ENCODE measurements at regions not wholly inside any gene's neighbourhood (a gene's known extent, or its start where the extent isn't known, plus 50 kb on each side); places are given as distances from the start of the nearest gene placed in this dataset.

DNA sequence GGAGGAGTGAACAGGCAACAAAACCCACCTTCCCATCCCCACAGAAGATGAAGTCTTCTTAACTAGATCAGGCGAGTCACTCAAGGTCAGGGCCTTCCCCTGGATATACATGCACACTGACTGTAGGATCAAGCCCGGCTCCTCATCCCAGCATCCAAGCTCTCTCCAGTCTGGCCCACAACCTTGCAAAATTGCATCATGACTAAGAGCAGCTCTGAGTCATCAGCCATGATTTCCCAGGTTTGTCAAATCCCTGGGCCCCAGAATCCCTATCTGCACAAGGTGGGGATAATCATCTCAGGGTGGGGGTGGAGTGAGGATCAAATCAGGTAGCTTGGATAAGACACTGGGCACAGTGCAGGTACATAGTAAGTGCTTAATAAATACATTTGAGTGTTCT, 199.3 kb upstream of the GRIK3 start:
- CTCF ChIA-PET = interaction anchor here (0.8 kb wide), 1 partner anchor 45 kb away, joined by 3 read pairs; no protein-coding TSS in a partner anchor
- no peaks in the 10 kb centered on the region for H3K36me3 ChIP-seq (ENCODE audit: control insufficient read depth in 2 of 2, extremely low read depth in 1 of 2, insufficient read depth in 2 of 2, low read length in 2 of 2)
- no peak overlapping the region for H2AFZ ChIP-seq (ENCODE audit: low read depth, low read length)
- POLR2A ChIA-PET = no interaction called here
- DNase-seq (ENCODE audit: low read depth, low spot score) (no peak), FAIRE-seq (no peak)
- no peaks in the 10 kb centered on the region for H3K9me1 ChIP-seq (replicated peaks; ENCODE audit: control insufficient read depth, extremely low read depth, insufficient read depth, low read length)
- H3K4me3 ChIP-seq (replicated peaks in 1 of 3; ENCODE audit: insufficient read depth in 1 of 3, low read depth in 1 of 3, low read length in 3 of 3) = no peak overlapping the region
- H3K9me3 ChIP-seq (replicated peaks; ENCODE audit: control insufficient read depth, insufficient read depth, low read length) = no peaks in the 10 kb centered on the region
- H3K9ac ChIP-seq (replicated peaks; ENCODE audit: extremely low read depth, insufficient read depth, low read length) = no peak overlapping the region
- no peak for TF ChIP-seq POLR2AphosphoS5 (IDR thresholded peaks at IDR 0.05; ENCODE audit: insufficient read depth, low read depth, low read length)
- TF ChIP-seq MYC (IDR thresholded peaks at IDR 0.05; ENCODE audit: low read depth, low read length) = no peak
- TF ChIP-seq FOS (IDR thresholded peaks at IDR 0.05; ENCODE audit: borderline replicate concordance, insufficient read depth, low read length) = no peak
- TF ChIP-seq POLR2A (IDR thresholded peaks at IDR 0.05; ENCODE audit: low read depth, low read length) = no peak
- no peak for TF ChIP-seq GATA2 (IDR thresholded peaks at IDR 0.05; ENCODE audit: insufficient read depth, insufficient read length, low read depth, low read length)
- TF ChIP-seq EZH2 (IDR thresholded peaks at IDR 0.05; ENCODE audit: borderline replicate concordance, low read depth, low read length, severe bottlenecking) = no peak
- no peak for TF ChIP-seq JUN (IDR thresholded peaks at IDR 0.05; ENCODE audit: borderline replicate concordance, insufficient read depth, insufficient read length, low read depth)
- TF ChIP-seq, protein P1, sequence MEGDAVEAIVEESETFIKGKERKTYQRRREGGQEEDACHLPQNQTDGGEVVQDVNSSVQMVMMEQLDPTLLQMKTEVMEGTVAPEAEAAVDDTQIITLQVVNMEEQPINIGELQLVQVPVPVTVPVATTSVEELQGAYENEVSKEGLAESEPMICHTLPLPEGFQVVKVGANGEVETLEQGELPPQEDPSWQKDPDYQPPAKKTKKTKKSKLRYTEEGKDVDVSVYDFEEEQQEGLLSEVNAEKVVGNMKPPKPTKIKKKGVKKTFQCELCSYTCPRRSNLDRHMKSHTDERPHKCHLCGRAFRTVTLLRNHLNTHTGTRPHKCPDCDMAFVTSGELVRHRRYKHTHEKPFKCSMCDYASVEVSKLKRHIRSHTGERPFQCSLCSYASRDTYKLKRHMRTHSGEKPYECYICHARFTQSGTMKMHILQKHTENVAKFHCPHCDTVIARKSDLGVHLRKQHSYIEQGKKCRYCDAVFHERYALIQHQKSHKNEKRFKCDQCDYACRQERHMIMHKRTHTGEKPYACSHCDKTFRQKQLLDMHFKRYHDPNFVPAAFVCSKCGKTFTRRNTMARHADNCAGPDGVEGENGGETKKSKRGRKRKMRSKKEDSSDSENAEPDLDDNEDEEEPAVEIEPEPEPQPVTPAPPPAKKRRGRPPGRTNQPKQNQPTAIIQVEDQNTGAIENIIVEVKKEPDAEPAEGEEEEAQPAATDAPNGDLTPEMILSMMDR (IDR thresholded peaks at IDR 0.05; ENCODE audit: extremely low read depth in 1 of 2, insufficient read depth in 1 of 2, low read depth in 1 of 2, low read length in 2 of 2) = no peak
- TF ChIP-seq, protein P2, sequence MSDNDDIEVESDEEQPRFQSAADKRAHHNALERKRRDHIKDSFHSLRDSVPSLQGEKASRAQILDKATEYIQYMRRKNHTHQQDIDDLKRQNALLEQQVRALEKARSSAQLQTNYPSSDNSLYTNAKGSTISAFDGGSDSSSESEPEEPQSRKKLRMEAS (IDR thresholded peaks at IDR 0.05; ENCODE audit: insufficient read depth, insufficient read length) = no peak
- H3K79me2 ChIP-seq (ENCODE audit: control insufficient read depth, insufficient read depth, low read length) = no peaks in the 10 kb centered on the region
- no peaks in the 10 kb centered on the region for H3K27me3 ChIP-seq (ENCODE audit: control insufficient read depth in 2 of 2, insufficient read depth in 2 of 2, low read length in 2 of 2)
- BruUV-seq (replicated peaks) = no TSS peak
- H3K27ac ChIP-seq (ENCODE audit: insufficient read depth, low read depth, low read length) = no peak overlapping the region
- intact Hi-C loops (cut with micrococcal nuclease) = no loop called here
- H3K4me1 ChIP-seq (ENCODE audit: control insufficient read depth, extremely low read depth, insufficient read depth, low read length) = no peaks in the 10 kb centered on the region
- no peaks in the 10 kb centered on the region for H4K20me1 ChIP-seq (replicated peaks; ENCODE audit: control insufficient read depth, extremely low read depth, insufficient read depth, low read length)
- dilution Hi-C loops (cut with MboI; ENCODE audit: extremely low pct_ligation_motif_present, low sequenced_read_pairs) = no loop called here
- no peak overlapping the region for H3K4me2 ChIP-seq (ENCODE audit: insufficient read depth, low read length)

Data from endothelial cell of umbilical vein (primary cell).